Transverse colon (tissue), 4 donors: ENCODE measurements at regions not wholly inside any gene's neighbourhood (a gene's known extent, or its start where the extent isn't known, plus 50 kb on each side); places are given as distances from the start of the nearest gene placed in this dataset.

Source experiments
- DNase-seq: peaks from one replicate; pipeline ENCODE4 v3.0.0-alpha.2; 2019
- H3K27ac ChIP-seq, 4 donors: fragments of 200-600 bp; sonication (generic); 2 replicates each; pipeline ENCODE4 v1.5.1; 2016 to 2018; ENCODE audit warnings: inconsistent platforms in 4 of 4
- H3K27me3 ChIP-seq: fragments of 200-600 bp; sonication (generic); 2 replicates; pipeline ENCODE4 v1.5.1; 2017; ENCODE audit warnings: inconsistent platforms
- H3K36me3 ChIP-seq, 4 donors: fragments of 200-600 bp; sonication (generic); 2 replicates each; pipeline ENCODE4 v1.5.1; 2017 to 2019; ENCODE audit warnings: inconsistent platforms in 4 of 4
- H3K4me1 ChIP-seq, 4 donors: fragments of 200-600 bp; sonication (generic); 2 replicates each; pipeline ENCODE4 v1.5.1; 2017 to 2020; ENCODE audit warnings: inconsistent platforms in 4 of 4
- H3K4me3 ChIP-seq, 4 donors: fragments of 200-600 bp; sonication (generic); 1 replicate in 1 of 4; 2 replicates in 3 of 4; pipeline versions ENCODE4 v1.5.1 to v1.6.1; 2017 to 2019; ENCODE audit warnings: inconsistent platforms in 4 of 4
- H3K9me3 ChIP-seq, 2 donors: fragments of 200-600 bp; sonication (generic); 2 replicates each; pipeline ENCODE4 v1.5.1; 2017 to 2019; ENCODE audit warnings: inconsistent platforms in 2 of 2
- CTCF ChIP-seq, 5 experiments: fragments of 200-600 bp in 3 of 5; fragments of 450-650 bp in 2 of 5; sonication (generic) in 3 of 5; IDR thresholded peaks; 1 replicate in 2 of 5; 2 replicates in 3 of 5; pipeline ENCODE4 v1.5.1; 2016 to 2017; ENCODE audit warnings: antibody characterized with exemption in 5 of 5, inconsistent platforms in 3 of 5, mild to moderate bottlenecking in 2 of 5, moderate library complexity in 1 of 5
- EP300 ChIP-seq: sonication (generic); formaldehyde crosslinking; IDR thresholded peaks from one replicate; pipeline ENCODE4 v1.6.1; 2017; ENCODE audit warnings: antibody characterized with exemption, low read depth
- POLR2A ChIP-seq: fragments of 450-650 bp; IDR thresholded peaks from one replicate; pipeline ENCODE4 v1.6.1; 2016; ENCODE audit warnings: antibody characterized with exemption, mild to moderate bottlenecking, moderate library complexity
- POLR2AphosphoS5 ChIP-seq, 3 donors: sonication (generic); formaldehyde crosslinking; IDR thresholded peaks; one replicate each; pipeline ENCODE4 v1.6.1; 2016; ENCODE audit warnings: antibody characterized with exemption in 3 of 3
- WGBS, 2 donors: methylation state at CpG; one replicate each; pipeline ENCODE4 v1.1.5; 2018; ENCODE audit warnings: low coverage in 1 of 2; 5-methylcytosine and 5-hydroxymethylcytosine counted together
- in situ Hi-C, 4 donors: fragments of 200-750 bp; cut with MboI; loops; one replicate each; pipeline versions ENCODE4 v1.15.0 to v1.15.1; 2017; ENCODE audit warnings: low sequenced_read_pairs in 3 of 4, low pct_ligation_motif_present in 1 of 4, low pct_unique_long_range_greater_than_20kb in 1 of 4
- intact Hi-C: fragments of 100-400 bp; cut with DNase I; formaldehyde crosslinking; loops from one replicate; pipeline ENCODE4 v1.15.1; 2023; ENCODE audit warnings: low total_unique reads

GRCh38 chr5:61610678-61611024 lies 278.6 kb downstream of the ZSWIM6 start:
- Histone ChIP-seq H3K27ac (no peak overlapping the region), H3K27me3 (peaks cover 5% of the 10 kb centered on the region), H3K9me3 (no peaks in the 10 kb centered on the region), H3K4me1 (no peaks in the 10 kb centered on the region), H3K4me3 (no peak overlapping the region), H3K36me3 (no peaks in the 10 kb centered on the region)
- in situ Hi-C loops (no loop called here), intact Hi-C loops (no loop called here)
- TF ChIP-seq EP300, result no peak
- TF ChIP-seq CTCF (IDR thresholded peaks at IDR 0.05), result no peak
- TF ChIP-seq POLR2AphosphoS5 (IDR thresholded peaks at IDR 0.05), result no peak
- TF ChIP-seq POLR2A, result no peak
- DNase-seq, result no peak
- 82 to 84% methylated on average over 3 to 7 of the region's 7 CpGs for WGBS, 2 donors

- TF ChIP-seq CTCF (IDR thresholded peaks at IDR 0.05) (no peak), POLR2AphosphoS5 (IDR thresholded peaks at IDR 0.05) (no peak), EP300 (no peak), POLR2A (no peak)
- intact Hi-C loops, result no loop called here
These were observed 280.4 kb downstream of the ZSWIM6 start for GRCh38 chr5:61612431-61612830.

GRCh38 chr5:61613679-61614078 lies 281.6 kb downstream of the ZSWIM6 start:
- Histone ChIP-seq H3K4me1 (no peaks in the 10 kb centered on the region), H3K9me3 (no peaks in the 10 kb centered on the region), H3K27me3 (peaks cover 5% of the 10 kb centered on the region), H3K27ac (no peak overlapping the region), H3K36me3 (no peaks in the 10 kb centered on the region), H3K4me3 (no peak overlapping the region)
- no peak for DNase-seq
- in situ Hi-C loops, result no loop called here
- intact Hi-C loops, result no loop called here
- WGBS, 2 donors, result 59 to 78% methylated on average over 4 to 6 of the region's 6 CpGs
- TF ChIP-seq CTCF (IDR thresholded peaks at IDR 0.05), result no peak
- no peak for TF ChIP-seq EP300
- no peak for TF ChIP-seq POLR2AphosphoS5 (IDR thresholded peaks at IDR 0.05)
- no peak for TF ChIP-seq POLR2A

More at GRCh38 chr5:61612431-61612830, 280.4 kb downstream of the ZSWIM6 start:
- Histone ChIP-seq H3K27me3 (peaks cover 5% of the 10 kb centered on the region), H3K4me3 (no peak overlapping the region), H3K36me3 (no peaks in the 10 kb centered on the region), H3K4me1 (no peaks in the 10 kb centered on the region), H3K9me3 (no peaks in the 10 kb centered on the region), H3K27ac (no peak overlapping the region)
- WGBS, 2 donors, result 80% methylated on average over 8 of the region's 8 CpGs; no CpG with 5 or more reads in 1 of the 2 donors
- DNase-seq, result no peak
- in situ Hi-C loops, result no loop called here

DNA sequence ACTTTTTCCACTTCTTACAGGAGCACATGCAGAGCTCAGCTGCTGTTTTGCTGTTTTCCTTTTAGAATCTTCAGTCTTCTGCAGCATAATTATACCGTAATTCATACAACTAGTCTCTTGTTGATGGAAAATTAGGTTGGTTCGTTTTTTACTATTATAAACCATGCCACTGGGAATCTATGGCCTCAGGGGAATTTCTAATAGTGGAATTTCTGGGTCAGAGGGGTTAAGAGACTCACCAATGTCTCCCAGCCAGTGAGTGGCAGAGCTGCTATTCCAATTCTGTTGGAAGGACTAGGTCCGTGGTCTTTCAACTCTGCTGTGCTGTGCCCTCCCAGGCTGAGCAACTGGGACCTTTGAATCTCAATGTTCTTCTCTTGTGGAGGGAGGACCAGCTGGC lies 282.5 kb downstream of the ZSWIM6 start:
- no peak for TF ChIP-seq POLR2A
- TF ChIP-seq CTCF (IDR thresholded peaks at IDR 0.05), result no peak
- TF ChIP-seq EP300, result no peak
- no peak for TF ChIP-seq POLR2AphosphoS5 (IDR thresholded peaks at IDR 0.05)
- DNase-seq, result no peak
- WGBS, 2 donors, result 70 to 100% methylated on average over 1 to 3 of the region's 3 CpGs
- Histone ChIP-seq H3K27ac (no peak overlapping the region), H3K4me3 (no peak overlapping the region), H3K27me3 (peaks cover 5% of the 10 kb centered on the region), H3K4me1 (no peaks in the 10 kb centered on the region), H3K36me3 (no peaks in the 10 kb centered on the region), H3K9me3 (no peaks in the 10 kb centered on the region)
- intact Hi-C loops, result no loop called here
- in situ Hi-C loops, result no loop called here
